Left lung (tissue), 4 donors: ENCODE measurements at regions not wholly inside any gene's neighbourhood (a gene's known extent, or its start where the extent isn't known, plus 50 kb on each side); places are given as distances from the start of the nearest gene placed in this dataset.

Experiments
- ATAC-seq: fragments of 200-7000 bp; cut with Tn5 transposase; one replicate; pipeline ENCODE4 v1.9.1; 2020; ENCODE audit warnings: moderate library complexity
- DNase-seq, 4 donors: peaks; one replicate each; pipeline ENCODE4 v3.0.0-alpha.2; 2013 to 2020
- H3K27ac ChIP-seq, 2 donors: fragments of 200-600 bp; sonication (generic) in 1 of 2; one replicate each; pipeline versions ENCODE4 v1.5.0 to v1.8.0; 2020 to 2021
- H3K27me3 ChIP-seq, 2 donors: fragments of 200-600 bp; sonication (generic) in 1 of 2; one replicate each; pipeline versions ENCODE4 v1.5.0 to v1.8.0; 2020 to 2021
- H3K36me3 ChIP-seq, 2 donors: fragments of 200-600 bp; sonication (generic) in 1 of 2; one replicate each; pipeline versions ENCODE4 v1.5.0 to v1.8.0; 2020 to 2021
- H3K4me1 ChIP-seq, 2 donors: fragments of 200-600 bp; one replicate each; pipeline ENCODE4 v1.8.0; 2021
- H3K4me3 ChIP-seq, 2 donors: fragments of 200-600 bp; sonication (generic) in 1 of 2; one replicate each; pipeline versions ENCODE4 v1.5.0 to v1.8.0; 2020 to 2021; ENCODE audit warnings: mild to moderate bottlenecking in 1 of 2
- H3K9me3 ChIP-seq, 2 donors: fragments of 200-600 bp; sonication (generic) in 1 of 2; one replicate each; pipeline versions ENCODE4 v1.5.0 to v1.8.0; 2020 to 2021
- CTCF ChIP-seq, 2 donors: fragments of 200-600 bp; sonication (generic) in 1 of 2; IDR thresholded peaks; one replicate each; pipeline versions ENCODE4 v1.5.0 to v1.8.0; 2021; ENCODE audit warnings: antibody characterized with exemption in 2 of 2
- intact Hi-C, 2 donors: fragments of 100-400 bp; cut with DNase I; formaldehyde crosslinking; loops; one replicate each; pipeline versions ENCODE4 v1.11.2 to v1.14.2; 2022
- donor health status: DM: no; HTN: yes; CAD: no.
- donor health status: DM: no; HTN: no; CAD: no.

- peaks cover 13 to 14% of the 10 kb centered on the region in 2 donors for H3K4me1 ChIP-seq
- ATAC-seq: no peak
- TF ChIP-seq CTCF (IDR thresholded peaks at IDR 0.05): no peak
These were observed 545.8 kb downstream of the CSNK1G3 start for GRCh38 chr5:124057724-124058231.

GRCh38 chr5:124056991-124057723 is 545.2 kb downstream of the CSNK1G3 start:
- intact Hi-C loops: no loop called here
- TF ChIP-seq CTCF (IDR thresholded peaks at IDR 0.05): no peak
- H3K4me3 ChIP-seq: no peak overlapping the region
- ATAC-seq: peak; percentile 55
- H3K9me3 ChIP-seq: no peaks in the 10 kb centered on the region
- H3K27ac ChIP-seq: peak overlapping the region; percentile 5 to 16
- no peaks in the 10 kb centered on the region for H3K27me3 ChIP-seq
- no peaks in the 10 kb centered on the region for H3K36me3 ChIP-seq
- DNase-seq: peak in 3 of 4 donors; percentile 43 to 67 (median 51)
- H3K4me1 ChIP-seq: peaks cover 12 to 13% of the 10 kb centered on the region in 2 donors

More at GRCh38 chr5:124057724-124058231, 545.8 kb downstream of the CSNK1G3 start:
- intact Hi-C loops: no loop called here
- no peak for DNase-seq
- no peaks in the 10 kb centered on the region for H3K27me3 ChIP-seq
- no peaks in the 10 kb centered on the region for H3K36me3 ChIP-seq
- H3K9me3 ChIP-seq: no peaks in the 10 kb centered on the region
- H3K27ac ChIP-seq: no peak overlapping the region
- H3K4me3 ChIP-seq: no peak overlapping the region

DNA sequence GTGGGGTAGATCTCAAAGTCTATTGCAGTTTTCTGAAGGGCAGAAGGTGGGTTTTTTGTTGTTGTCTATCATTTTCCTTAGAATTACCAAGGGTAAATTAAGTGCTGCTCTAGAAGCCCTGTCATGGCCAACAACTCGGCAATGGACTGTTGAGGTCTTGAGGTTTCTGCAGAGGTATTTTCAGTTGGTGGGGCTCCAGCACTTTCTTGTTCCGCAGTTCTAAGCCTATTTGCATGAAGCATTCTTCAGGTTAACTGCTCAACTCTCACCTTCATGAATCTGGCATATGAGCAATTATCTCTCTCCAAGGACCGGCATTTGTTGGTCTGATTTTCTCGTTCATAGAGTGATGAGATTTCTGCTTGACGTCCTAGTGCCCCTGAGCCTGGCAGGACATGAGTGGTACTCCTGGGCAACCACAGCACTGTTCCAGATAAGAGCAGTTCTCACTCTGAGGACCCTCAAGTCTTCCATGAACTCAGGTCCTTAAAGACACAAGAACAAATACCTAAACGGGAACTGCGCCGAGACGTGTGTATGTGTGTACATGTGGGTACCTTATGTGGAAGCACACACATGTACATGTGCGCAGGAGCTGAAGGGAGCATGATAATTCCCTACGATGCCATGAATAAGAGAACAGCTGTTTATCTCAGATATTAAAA is 544.5 kb downstream of the CSNK1G3 start:
- Histone ChIP-seq H3K4me3 (no peak overlapping the region), H3K4me1 (peaks cover 11 to 13% of the 10 kb centered on the region in 2 donors), H3K27me3 (no peaks in the 10 kb centered on the region), H3K36me3 (no peaks in the 10 kb centered on the region), H3K27ac (peak overlapping the region; percentile 5 to 16), H3K9me3 (no peaks in the 10 kb centered on the region)
- ATAC-seq (peak; percentile 76), DNase-seq (peak in 2 of 4 donors; percentile 46)
- intact Hi-C loops: no loop called here
- no peak for TF ChIP-seq CTCF (IDR thresholded peaks at IDR 0.05)

- ATAC-seq (no peak), DNase-seq (no peak)
- H3K27ac ChIP-seq: no peak overlapping the region
- no peaks in the 10 kb centered on the region for H3K27me3 ChIP-seq
- H3K36me3 ChIP-seq: no peaks in the 10 kb centered on the region
- H3K4me3 ChIP-seq: no peak overlapping the region
- no peak for TF ChIP-seq CTCF (IDR thresholded peaks at IDR 0.05)
- intact Hi-C loops: no loop called here
- H3K4me1 ChIP-seq: peaks cover 11 to 13% of the 10 kb centered on the region in 2 donors
- H3K9me3 ChIP-seq: no peaks in the 10 kb centered on the region
These were observed 543.8 kb downstream of the CSNK1G3 start for GRCh38 chr5:124055751-124056150.

DNA sequence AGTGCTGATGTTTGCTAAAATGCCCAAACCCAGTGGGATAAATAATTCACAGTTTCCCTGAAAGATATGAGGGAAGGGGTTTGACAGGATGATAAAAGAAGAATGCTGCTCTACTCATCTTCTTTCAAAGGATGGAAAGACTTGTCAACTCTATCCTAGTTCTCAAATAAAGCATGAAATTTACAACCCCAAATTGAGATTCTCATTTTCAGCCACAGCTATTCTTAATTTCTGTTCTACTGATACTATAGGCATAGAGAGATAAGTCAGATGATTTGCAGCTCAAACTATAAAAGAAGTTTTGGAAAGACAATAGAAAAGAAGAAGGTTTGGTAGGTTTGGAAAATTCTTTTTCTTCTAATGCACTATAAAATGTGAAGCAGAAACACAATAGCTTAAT is 542.6 kb downstream of the CSNK1G3 start:
- Histone ChIP-seq H3K4me1 (peaks cover 11 to 13% of the 10 kb centered on the region in 2 donors), H3K27me3 (no peaks in the 10 kb centered on the region), H3K36me3 (no peaks in the 10 kb centered on the region), H3K27ac (no peak overlapping the region), H3K4me3 (no peak overlapping the region), H3K9me3 (no peaks in the 10 kb centered on the region)
- no peak for DNase-seq
- TF ChIP-seq CTCF (IDR thresholded peaks at IDR 0.05): no peak
- ATAC-seq: no peak
- intact Hi-C loops: no loop called here
